GM23338 (cell line): ENCODE measurements at regions not wholly inside any gene's neighbourhood (a gene's known extent, or its start where the extent isn't known, plus 50 kb on each side); places are given as distances from the start of the nearest gene placed in this dataset.

Experiments used
- ATAC-seq: fragments of 200-7000 bp; cut with Tn5 transposase; 3 replicates; pipeline ENCODE4 v1.9.1; 2020
- DNase-seq: peaks from one replicate; pipeline ENCODE4 v3.0.0-alpha.2; 2015; ENCODE audit warnings: low spot score
- H2AFZ ChIP-seq: fragments of 200-600 bp; sonication (generic); 2 replicates; pipeline ENCODE4 v1.8.0; 2016; ENCODE audit warnings: antibody characterized with exemption, mild to moderate bottlenecking, moderate library complexity
- H3F3A ChIP-seq: fragments of 200-600 bp; sonication (generic); replicated peaks from 2 replicates; pipeline ENCODE4 v1.8.0; 2017; ENCODE audit warnings: antibody characterized with exemption, mixed run types, low read depth
- H3K27ac ChIP-seq: fragments of 200-600 bp; sonication (generic); 2 replicates; pipeline ENCODE4 v1.6.1; 2016; ENCODE audit warnings: low read depth
- H3K27me3 ChIP-seq: fragments of 200-600 bp; sonication (generic); 2 replicates; pipeline ENCODE4 v1.8.0; 2016; ENCODE audit warnings: mild to moderate bottlenecking, mixed run types, moderate library complexity; ENCODE audit not compliant: insufficient read depth
- H3K36me3 ChIP-seq: fragments of 200-600 bp; sonication (generic); 2 replicates; pipeline ENCODE4 v1.8.0; 2016; ENCODE audit warnings: mild to moderate bottlenecking; ENCODE audit not compliant: insufficient read depth
- H3K4me1 ChIP-seq: fragments of 200-600 bp; sonication (generic); 2 replicates; pipeline ENCODE4 v1.8.0; 2016; ENCODE audit warnings: mild to moderate bottlenecking, moderate library complexity; ENCODE audit not compliant: insufficient read depth
- H3K4me2 ChIP-seq: fragments of 200-600 bp; sonication (generic); 2 replicates; pipeline ENCODE4 v1.7.1; 2017; ENCODE audit warnings: mixed run types
- H3K4me3 ChIP-seq: fragments of 200-600 bp; sonication (generic); 2 replicates; pipeline ENCODE4 v1.6.1; 2016; ENCODE audit warnings: mixed run types
- H3K79me2 ChIP-seq: fragments of 200-600 bp; sonication (generic); replicated peaks from 2 replicates; pipeline ENCODE4 v1.8.0; 2017; ENCODE audit warnings: mild to moderate bottlenecking; ENCODE audit not compliant: insufficient read depth
- H3K9me2 ChIP-seq: fragments of 200-600 bp; sonication (generic); 2 replicates; pipeline ENCODE4 v1.8.0; 2017; ENCODE audit not compliant: insufficient read depth
- H4K20me1 ChIP-seq: fragments of 200-600 bp; sonication (generic); replicated peaks from 2 replicates; pipeline ENCODE4 v1.8.0; 2017; ENCODE audit warnings: mild to moderate bottlenecking; ENCODE audit not compliant: insufficient read depth
- H3K27ac Mint-ChIP-seq: 2 replicates; pipeline ENCODE4 v1.8.0; 2020; ENCODE audit warnings: inconsistent platforms, mild to moderate bottlenecking, moderate library complexity, mixed read lengths
- H3K27me3 Mint-ChIP-seq: 3 replicates; pipeline ENCODE4 v1.8.0; 2022; ENCODE audit warnings: low read depth, mild to moderate bottlenecking, moderate library complexity, mixed read lengths, inconsistent platforms; ENCODE audit not compliant: insufficient read depth, poor library complexity
- H3K36me3 Mint-ChIP-seq: 3 replicates; pipeline ENCODE4 v1.8.0; 2021; ENCODE audit warnings: low read depth, mild to moderate bottlenecking, inconsistent platforms, moderate library complexity, mixed read lengths
- H3K4me1 Mint-ChIP-seq: 3 replicates; pipeline ENCODE4 v1.8.0; 2020; ENCODE audit warnings: mild to moderate bottlenecking, inconsistent platforms, mixed read lengths
- H3K4me3 Mint-ChIP-seq: 3 replicates; pipeline ENCODE4 v1.8.0; 2021; ENCODE audit warnings: moderate library complexity, mild to moderate bottlenecking, inconsistent platforms, mixed read lengths
- H3K9me3 Mint-ChIP-seq: 3 replicates; pipeline ENCODE4 v1.8.0; 2020; ENCODE audit warnings: moderate library complexity, mild to moderate bottlenecking, inconsistent platforms, mixed read lengths
- CREB1 ChIP-seq: fragments of 250-450 bp; sonication (Bioruptor Pico); IDR thresholded peaks from 2 replicates; pipeline ENCODE4 v1.5.0; 2020; ENCODE audit warnings: low read depth, mild to moderate bottlenecking, moderate library complexity
- CTCF ChIP-seq, 2 experiments: fragments of 200-600 bp in 1 of 2; sonication (generic) in 1 of 2; conservative IDR thresholded peaks; 2 replicates each; pipeline versions ENCODE4 v1.5.1 to v1.6.1; 2016 to 2017; ENCODE audit warnings: antibody characterized with exemption in 2 of 2, low read depth in 2 of 2, mild to moderate bottlenecking in 2 of 2, moderate library complexity in 1 of 2
- EZH2 ChIP-seq: fragments of 200-600 bp; sonication (generic); IDR thresholded peaks from one replicate; pipeline ENCODE4 v1.8.0; 2017; ENCODE audit warnings: antibody characterized with exemption, mild to moderate bottlenecking, low read depth; ENCODE audit not compliant: unreplicated experiment
- EZH2phosphoT487 ChIP-seq: fragments of 200-600 bp; sonication (generic); IDR thresholded peaks from one replicate; pipeline ENCODE4 v1.8.1; 2018; ENCODE audit warnings: antibody characterized with exemption; ENCODE audit not compliant: unreplicated experiment
- JUNB ChIP-seq: IDR thresholded peaks from one replicate; pipeline ENCODE4 v1.6.1; 2016; ENCODE audit warnings: antibody characterized with exemption; ENCODE audit not compliant: unreplicated experiment
- NANOG ChIP-seq: IDR thresholded peaks from 2 replicates; pipeline ENCODE4 v1.6.1; 2016; ENCODE audit warnings: antibody characterized with exemption, borderline replicate concordance
- POLR2AphosphoS5 ChIP-seq: IDR thresholded peaks from 2 replicates; pipeline ENCODE4 v1.6.1; 2016; ENCODE audit warnings: antibody characterized with exemption, low read depth
- STAT1 ChIP-seq: IDR thresholded peaks from one replicate; pipeline ENCODE4 v1.6.1; 2016; ENCODE audit warnings: antibody characterized with exemption; ENCODE audit not compliant: unreplicated experiment
- ZNF114 ChIP-seq: fragments of 250-450 bp; sonication (Bioruptor Pico); IDR thresholded peaks from 2 replicates; pipeline ENCODE4 v1.5.0; 2020; ENCODE audit warnings: mild to moderate bottlenecking, moderate library complexity
- ZNF331 ChIP-seq: fragments of 250-450 bp; sonication (Bioruptor Pico); IDR thresholded peaks from 2 replicates; pipeline ENCODE4 v1.5.0; 2020; ENCODE audit warnings: low read depth, mild to moderate bottlenecking, moderate library complexity
- ZNF462 ChIP-seq: fragments of 250-450 bp; sonication (Bioruptor Pico); IDR thresholded peaks from 2 replicates; pipeline ENCODE4 v1.5.0; 2020; ENCODE audit warnings: mild to moderate bottlenecking, moderate library complexity
- TF ChIP-seq, protein P1 (sequence below): IDR thresholded peaks from one replicate; pipeline ENCODE4 v1.6.1; 2018; ENCODE audit warnings: antibody characterized with exemption; ENCODE audit not compliant: unreplicated experiment
- TF ChIP-seq, protein P2 (sequence below): IDR thresholded peaks from 2 replicates; pipeline ENCODE4 v1.6.1; 2016; ENCODE audit warnings: antibody characterized with exemption

GRCh38 chr15:62539236-62539635, 374.2 kb upstream of the C2CD4B start:
- Histone ChIP-seq H3K4me3 (no peak overlapping the region), H3K4me2 (no peak overlapping the region), H4K20me1 (no peaks in the 10 kb centered on the region), H3K27ac (no peak overlapping the region), H3K4me1 (no peaks in the 10 kb centered on the region), H3K79me2 (peaks cover 8% of the 10 kb centered on the region; the same call in 1 of the 2 replicates), H3K36me3 (no peaks in the 10 kb centered on the region), H3F3A (no peaks in the 10 kb centered on the region), H3K9me2 (no peaks in the 10 kb centered on the region), H2AFZ (no peak overlapping the region), H3K27me3 (no peaks in the 10 kb centered on the region)
- H3K36me3 Mint-ChIP-seq: no peaks in the 10 kb centered on the region; the same call in 2 of the 3 replicates
- ATAC-seq (no peak), DNase-seq (no peak)
- TF ChIP-seq, protein P1, sequence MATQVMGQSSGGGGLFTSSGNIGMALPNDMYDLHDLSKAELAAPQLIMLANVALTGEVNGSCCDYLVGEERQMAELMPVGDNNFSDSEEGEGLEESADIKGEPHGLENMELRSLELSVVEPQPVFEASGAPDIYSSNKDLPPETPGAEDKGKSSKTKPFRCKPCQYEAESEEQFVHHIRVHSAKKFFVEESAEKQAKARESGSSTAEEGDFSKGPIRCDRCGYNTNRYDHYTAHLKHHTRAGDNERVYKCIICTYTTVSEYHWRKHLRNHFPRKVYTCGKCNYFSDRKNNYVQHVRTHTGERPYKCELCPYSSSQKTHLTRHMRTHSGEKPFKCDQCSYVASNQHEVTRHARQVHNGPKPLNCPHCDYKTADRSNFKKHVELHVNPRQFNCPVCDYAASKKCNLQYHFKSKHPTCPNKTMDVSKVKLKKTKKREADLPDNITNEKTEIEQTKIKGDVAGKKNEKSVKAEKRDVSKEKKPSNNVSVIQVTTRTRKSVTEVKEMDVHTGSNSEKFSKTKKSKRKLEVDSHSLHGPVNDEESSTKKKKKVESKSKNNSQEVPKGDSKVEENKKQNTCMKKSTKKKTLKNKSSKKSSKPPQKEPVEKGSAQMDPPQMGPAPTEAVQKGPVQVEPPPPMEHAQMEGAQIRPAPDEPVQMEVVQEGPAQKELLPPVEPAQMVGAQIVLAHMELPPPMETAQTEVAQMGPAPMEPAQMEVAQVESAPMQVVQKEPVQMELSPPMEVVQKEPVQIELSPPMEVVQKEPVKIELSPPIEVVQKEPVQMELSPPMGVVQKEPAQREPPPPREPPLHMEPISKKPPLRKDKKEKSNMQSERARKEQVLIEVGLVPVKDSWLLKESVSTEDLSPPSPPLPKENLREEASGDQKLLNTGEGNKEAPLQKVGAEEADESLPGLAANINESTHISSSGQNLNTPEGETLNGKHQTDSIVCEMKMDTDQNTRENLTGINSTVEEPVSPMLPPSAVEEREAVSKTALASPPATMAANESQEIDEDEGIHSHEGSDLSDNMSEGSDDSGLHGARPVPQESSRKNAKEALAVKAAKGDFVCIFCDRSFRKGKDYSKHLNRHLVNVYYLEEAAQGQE: no peak
- TF ChIP-seq EZH2 (no peak), STAT1 (no peak), ZNF331 (no peak), JUNB (no peak), CREB1 (CRISPR knock-in tag) (no peak), ZNF114 (CRISPR knock-in tag) (no peak), CTCF (conservative IDR thresholded peaks at IDR 0.05; ENCODE audit: low read depth in 2 of 2) (no peak), NANOG (no peak), POLR2AphosphoS5 (no peak), ZNF462 (no peak), EZH2phosphoT487 (no peak)
- TF ChIP-seq, protein P2, sequence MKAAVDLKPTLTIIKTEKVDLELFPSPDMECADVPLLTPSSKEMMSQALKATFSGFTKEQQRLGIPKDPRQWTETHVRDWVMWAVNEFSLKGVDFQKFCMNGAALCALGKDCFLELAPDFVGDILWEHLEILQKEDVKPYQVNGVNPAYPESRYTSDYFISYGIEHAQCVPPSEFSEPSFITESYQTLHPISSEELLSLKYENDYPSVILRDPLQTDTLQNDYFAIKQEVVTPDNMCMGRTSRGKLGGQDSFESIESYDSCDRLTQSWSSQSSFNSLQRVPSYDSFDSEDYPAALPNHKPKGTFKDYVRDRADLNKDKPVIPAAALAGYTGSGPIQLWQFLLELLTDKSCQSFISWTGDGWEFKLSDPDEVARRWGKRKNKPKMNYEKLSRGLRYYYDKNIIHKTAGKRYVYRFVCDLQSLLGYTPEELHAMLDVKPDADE: no peak
- H3K4me3 Mint-ChIP-seq: no peak overlapping the region
- H3K27me3 Mint-ChIP-seq: no peaks in the 10 kb centered on the region
- no peaks in the 10 kb centered on the region; the same call in 2 of the 3 replicates for H3K9me3 Mint-ChIP-seq
- H3K27ac Mint-ChIP-seq: no peak overlapping the region
- no peaks in the 10 kb centered on the region; the same call in 2 of the 3 replicates for H3K4me1 Mint-ChIP-seq
